Spleen (tissue), 7 donors: ENCODE measurements at regions not wholly inside any gene's neighbourhood (a gene's known extent, or its start where the extent isn't known, plus 50 kb on each side); places are given as distances from the start of the nearest gene placed in this dataset.

ENCODE experiments used
- CTCF ChIP-seq, 11 experiments: fragments of 200-600 bp in 7 of 11; fragments of 450-650 bp in 4 of 11; sonication (generic) in 4 of 11; IDR thresholded peaks in 8 of 11; conservative IDR thresholded peaks in 3 of 11; 1 replicate in 7 of 11; 2 replicates in 4 of 11; pipeline versions ENCODE4 v1.4.0 to v1.8.0; 2016 to 2021; ENCODE audit warnings: antibody characterized with exemption in 11 of 11, inconsistent platforms in 4 of 11, mild to moderate bottlenecking in 1 of 11
- POLR2A ChIP-seq, 3 donors: fragments of 450-650 bp; IDR thresholded peaks; one replicate each; pipeline ENCODE4 v1.5.1; 2017; ENCODE audit warnings: antibody characterized with exemption in 3 of 3, mild to moderate bottlenecking in 1 of 3
- POLR2AphosphoS5 ChIP-seq, 3 donors: sonication (generic); formaldehyde crosslinking; IDR thresholded peaks; one replicate each; pipeline ENCODE4 v1.5.1; 2017; ENCODE audit warnings: antibody characterized with exemption in 3 of 3
- donor health status: DM: no; HTN: no; CAD: no; lungs with moderate emphysema.
- donor health status: DM: no; HTN: no; CAD: no.
- donor health status: DM: no; HTN: no; CAD: no.

GRCh38 chr3:11924518-11924917 is 77.8 kb upstream of the TAMM41 start:
- TF ChIP-seq CTCF (IDR thresholded peaks at IDR 0.05 in 8 of 11, conservative IDR thresholded peaks at IDR 0.05 in 3 of 11): no peak
- no peak for TF ChIP-seq POLR2A (IDR thresholded peaks at IDR 0.05)
- no peak for TF ChIP-seq POLR2AphosphoS5 (IDR thresholded peaks at IDR 0.05)
